Natural killer cell (primary cell): ENCODE measurements at regions not wholly inside any gene's neighbourhood (a gene's known extent, or its start where the extent isn't known, plus 50 kb on each side); places are given as distances from the start of the nearest gene placed in this dataset.
"Not testable (repeated sequence)": the region's sequence is repeated elsewhere in the genome, so short reads cannot be mapped to it uniquely, and the experiment has no call there.

Source experiments
- ATAC-seq, 3 donors: fragments of 150-1000 bp in 2 of 3; fragments of 200-7000 bp in 1 of 3; cut with Tn5 transposase; 1 replicate in 1 of 3; 2 replicates in 2 of 3; pipeline ENCODE4 v1.10.0; 2021; ENCODE audit warnings: mild to moderate bottlenecking in 2 of 3, moderate library complexity in 2 of 3
- DNase-seq, 2 donors: peaks; one replicate each; pipeline versions ENCODE4 v3.0.0 to v3.0.0-alpha.2; 2013 to 2021; ENCODE audit warnings: mixed read lengths in 1 of 2
- H3K27ac ChIP-seq: one replicate; pipeline ENCODE4 v1.5.1; 2013; ENCODE audit warnings: mild to moderate bottlenecking, low read length
- H3K27me3 ChIP-seq: one replicate; pipeline ENCODE4 v1.6.1; 2013; ENCODE audit warnings: low read length; ENCODE audit not compliant: control insufficient read depth, insufficient read depth
- H3K36me3 ChIP-seq: one replicate; pipeline ENCODE4 v1.6.1; 2013; ENCODE audit warnings: low read length; ENCODE audit not compliant: control insufficient read depth, insufficient read depth
- H3K4me1 ChIP-seq: one replicate; pipeline ENCODE4 v1.6.1; 2013; ENCODE audit warnings: low read length; ENCODE audit not compliant: control insufficient read depth, insufficient read depth
- H3K4me3 ChIP-seq: one replicate; pipeline ENCODE4 v1.5.1; 2013; ENCODE audit warnings: low read length
- H3K9me3 ChIP-seq: one replicate; pipeline ENCODE4 v1.6.1; 2013; ENCODE audit warnings: low read length; ENCODE audit not compliant: control insufficient read depth, insufficient read depth
- H3K27ac Mint-ChIP-seq, 2 donors: one replicate each; pipeline ENCODE4 v1.8.0; 2022; ENCODE audit warnings: mild to moderate bottlenecking in 2 of 2, mixed read lengths in 2 of 2, moderate library complexity in 1 of 2
- H3K27me3 Mint-ChIP-seq, 2 donors: one replicate each; pipeline ENCODE4 v1.8.0; 2022; ENCODE audit warnings: low read depth in 2 of 2, mixed read lengths in 2 of 2
- H3K36me3 Mint-ChIP-seq: one replicate; pipeline ENCODE4 v1.8.0; 2022; ENCODE audit warnings: mixed read lengths
- H3K4me1 Mint-ChIP-seq, 2 donors: one replicate each; pipeline ENCODE4 v1.8.0; 2022; ENCODE audit warnings: mixed read lengths in 2 of 2
- H3K4me3 Mint-ChIP-seq: one replicate; pipeline ENCODE4 v1.8.0; 2022; ENCODE audit warnings: mild to moderate bottlenecking, moderate library complexity, mixed read lengths
- H3K9me3 Mint-ChIP-seq, 2 donors: one replicate each; pipeline ENCODE4 v1.8.0; 2022; ENCODE audit warnings: mixed read lengths in 2 of 2
- WGBS: methylation state at CpG from one replicate; pipeline ENCODE4 v1.1.7; 2013; ENCODE audit warnings: missing lambda C conversion rate; ENCODE audit not compliant: insufficient coverage; 5-methylcytosine and 5-hydroxymethylcytosine counted together
- intact Hi-C: fragments of 100-400 bp; cut with micrococcal nuclease; formaldehyde crosslinking; loops from one replicate; pipeline ENCODE4 v1.14.2; 2022
- TF ChIP-seq, protein P1 (sequence below): fragments of 200-600 bp; IDR thresholded peaks from one replicate; pipeline ENCODE4 v1.8.0; 2022; ENCODE audit warnings: antibody characterized with exemption

- ATAC-seq (no peak), DNase-seq (no peak)
- 48% methylated on average over 2 of the region's 2 CpGs for WGBS
- Histone ChIP-seq H3K27ac (no peak overlapping the region), H3K4me3 (no peak overlapping the region), H3K27me3 (no peaks in the 10 kb centered on the region), H3K36me3 (no peaks in the 10 kb centered on the region), H3K9me3 (no peaks in the 10 kb centered on the region), H3K4me1 (peaks cover 2% of the 10 kb centered on the region)
- Mint-ChIP-seq H3K4me3 (no peak overlapping the region), H3K4me1 (peaks cover 3 to 4% of the 10 kb centered on the region in 2 donors), H3K9me3 (peaks cover 0 to 2% of the 10 kb centered on the region in 2 donors), H3K36me3 (no peaks in the 10 kb centered on the region), H3K27me3 (peaks cover 13 to 19% of the 10 kb centered on the region in 2 donors), H3K27ac (no peak overlapping the region)
- TF ChIP-seq, protein P1, sequence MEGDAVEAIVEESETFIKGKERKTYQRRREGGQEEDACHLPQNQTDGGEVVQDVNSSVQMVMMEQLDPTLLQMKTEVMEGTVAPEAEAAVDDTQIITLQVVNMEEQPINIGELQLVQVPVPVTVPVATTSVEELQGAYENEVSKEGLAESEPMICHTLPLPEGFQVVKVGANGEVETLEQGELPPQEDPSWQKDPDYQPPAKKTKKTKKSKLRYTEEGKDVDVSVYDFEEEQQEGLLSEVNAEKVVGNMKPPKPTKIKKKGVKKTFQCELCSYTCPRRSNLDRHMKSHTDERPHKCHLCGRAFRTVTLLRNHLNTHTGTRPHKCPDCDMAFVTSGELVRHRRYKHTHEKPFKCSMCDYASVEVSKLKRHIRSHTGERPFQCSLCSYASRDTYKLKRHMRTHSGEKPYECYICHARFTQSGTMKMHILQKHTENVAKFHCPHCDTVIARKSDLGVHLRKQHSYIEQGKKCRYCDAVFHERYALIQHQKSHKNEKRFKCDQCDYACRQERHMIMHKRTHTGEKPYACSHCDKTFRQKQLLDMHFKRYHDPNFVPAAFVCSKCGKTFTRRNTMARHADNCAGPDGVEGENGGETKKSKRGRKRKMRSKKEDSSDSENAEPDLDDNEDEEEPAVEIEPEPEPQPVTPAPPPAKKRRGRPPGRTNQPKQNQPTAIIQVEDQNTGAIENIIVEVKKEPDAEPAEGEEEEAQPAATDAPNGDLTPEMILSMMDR, result no peak
- intact Hi-C loops, result loop anchor here (5.0 kb wide), 1 partner anchor 637 kb away; no protein-coding TSS in a partner anchor
Observed at GRCh38 chr14:37869633-37870032, 274.2 kb downstream of the TTC6 start.

DNA sequence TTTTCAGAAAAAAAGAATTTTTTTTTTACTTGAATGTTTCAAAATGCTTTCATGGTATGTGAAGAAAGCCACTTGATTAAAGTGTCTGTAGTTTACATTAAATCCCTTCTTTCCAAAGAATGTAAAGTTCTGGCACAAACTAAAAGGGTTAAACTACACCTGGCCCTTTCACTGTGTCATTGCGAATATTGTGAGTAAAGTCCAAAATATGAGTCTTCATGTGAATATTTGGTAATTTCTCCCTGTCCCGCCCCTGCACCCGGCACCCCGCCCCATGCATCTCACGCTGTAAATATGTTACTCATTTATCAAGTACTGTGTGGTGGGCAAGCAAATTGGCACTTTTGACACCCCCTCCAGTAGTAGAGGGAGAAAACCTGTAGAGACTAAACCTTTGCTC is 274.7 kb downstream of the TTC6 start:
- Histone ChIP-seq H3K4me3 (no peak overlapping the region), H3K27ac (no peak overlapping the region), H3K36me3 (no peaks in the 10 kb centered on the region), H3K4me1 (peaks cover 4% of the 10 kb centered on the region), H3K9me3 (no peaks in the 10 kb centered on the region), H3K27me3 (no peaks in the 10 kb centered on the region)
- H3K27me3 Mint-ChIP-seq, result peaks cover 13 to 19% of the 10 kb centered on the region in 2 donors
- 97% methylated on average over 5 of the region's 5 CpGs for WGBS
- no peak overlapping the region for H3K4me3 Mint-ChIP-seq
- H3K4me1 Mint-ChIP-seq, result peaks cover 8 to 9% of the 10 kb centered on the region in 2 donors
- DNase-seq, result no peak
- TF ChIP-seq, protein P1, result no peak
- H3K9me3 Mint-ChIP-seq, result peaks cover 0 to 2% of the 10 kb centered on the region in 2 donors
- H3K27ac Mint-ChIP-seq, result no peak overlapping the region
- no peaks in the 10 kb centered on the region for H3K36me3 Mint-ChIP-seq
- no peak for ATAC-seq
- intact Hi-C loops, result loop anchor here (5.0 kb wide), 1 partner anchor 638 kb away; no protein-coding TSS in a partner anchor

- Mint-ChIP-seq H3K9me3 (peaks cover 0 to 2% of the 10 kb centered on the region in 2 donors), H3K27me3 (peaks cover 15 to 19% of the 10 kb centered on the region in 2 donors), H3K4me1 (peaks cover 8 to 9% of the 10 kb centered on the region in 2 donors), H3K4me3 (no peak overlapping the region), H3K27ac (no peak overlapping the region), H3K36me3 (no peaks in the 10 kb centered on the region)
- H3K4me1 ChIP-seq, result peaks cover 4% of the 10 kb centered on the region
- no peak overlapping the region for H3K4me3 ChIP-seq
- no peak overlapping the region for H3K27ac ChIP-seq
- no peak for DNase-seq
- no peaks in the 10 kb centered on the region for H3K36me3 ChIP-seq
- no peaks in the 10 kb centered on the region for H3K27me3 ChIP-seq
- no peaks in the 10 kb centered on the region for H3K9me3 ChIP-seq
- no peak for ATAC-seq
- WGBS, result 80% methylated on average over 11 of the region's 11 CpGs
- intact Hi-C loops, result loop anchor here (5.0 kb wide), 1 partner anchor 638 kb away; no protein-coding TSS in a partner anchor
- TF ChIP-seq, protein P1, result no peak
Observed at GRCh38 chr14:37870632-37871346, 275.4 kb downstream of the TTC6 start.

GRCh38 chr14:37874065-37874428 is 278.6 kb downstream of the TTC6 start:
- H3K4me1 ChIP-seq, H3K27me3 ChIP-seq, DNase-seq, ATAC-seq, H3K4me3 Mint-ChIP-seq, H3K36me3 Mint-ChIP-seq, H3K9me3 Mint-ChIP-seq, H3K27ac Mint-ChIP-seq, H3K4me3 ChIP-seq, H3K27ac ChIP-seq, H3K36me3 ChIP-seq, H3K9me3 ChIP-seq, H3K4me1 Mint-ChIP-seq: not testable (repeated sequence)
- intact Hi-C loops, result loop anchor here (5.0 kb wide), 1 partner anchor 642 kb away; no protein-coding TSS in a partner anchor
- peaks cover 15 to 19% of the 10 kb centered on the region in 2 donors for H3K27me3 Mint-ChIP-seq
- 94% methylated on average over 7 of the region's 10 CpGs for WGBS
